ENCODE measurements at regions not wholly inside any gene's neighbourhood (a gene's known extent, or its start where the extent isn't known, plus 50 kb on each side); places are given as distances from the start of the nearest gene placed in this dataset.

- TF ChIP-seq TAF1 (IDR thresholded peaks at IDR 0.05; ENCODE audit: low read depth) (no peak), ZBTB7A (IDR thresholded peaks at IDR 0.05; ENCODE audit: low read depth) (no peak), RAD21 (IDR thresholded peaks at IDR 0.05; ENCODE audit: low read depth) (no peak), NFIC (IDR thresholded peaks at IDR 0.05) (no peak), CREB1 (IDR thresholded peaks at IDR 0.05; ENCODE audit: low read depth) (no peak), REST (IDR thresholded peaks at IDR 0.05; ENCODE audit: low read depth) (no peak), TCF12 (IDR thresholded peaks at IDR 0.05; ENCODE audit: low read depth) (no peak), YY1 (IDR thresholded peaks at IDR 0.05; ENCODE audit: low read depth) (no peak), MAX (IDR thresholded peaks at IDR 0.05) (no peak), TEAD4 (IDR thresholded peaks at IDR 0.05) (no peak), EGR1 (IDR thresholded peaks at IDR 0.05) (no peak), EP300 (IDR thresholded peaks at IDR 0.05; ENCODE audit: borderline replicate concordance) (no peak), CEBPB (IDR thresholded peaks at IDR 0.05) (no peak), USF1 (IDR thresholded peaks at IDR 0.05) (no peak)
Observed at GRCh38 chr13:97082461-97083207, 88.4 kb upstream of the OXGR1 start.

GRCh38 chr13:97091196-97091595 lies 96.9 kb upstream of the OXGR1 start:
- TF ChIP-seq CREB1 (IDR thresholded peaks at IDR 0.05; ENCODE audit: low read depth) = no peak
- no peak for TF ChIP-seq EP300 (IDR thresholded peaks at IDR 0.05; ENCODE audit: borderline replicate concordance)
- TF ChIP-seq TEAD4 (IDR thresholded peaks at IDR 0.05) = no peak
- TF ChIP-seq RAD21 (IDR thresholded peaks at IDR 0.05; ENCODE audit: low read depth) = no peak

GRCh38 chr13:97100821-97101220 lies 106.5 kb upstream of the OXGR1 start:
- TF ChIP-seq TAF1 (IDR thresholded peaks at IDR 0.05; ENCODE audit: low read depth) (no peak), NFIC (IDR thresholded peaks at IDR 0.05) (no peak), RAD21 (IDR thresholded peaks at IDR 0.05; ENCODE audit: low read depth) (no peak), CREB1 (IDR thresholded peaks at IDR 0.05; ENCODE audit: low read depth) (no peak), REST (IDR thresholded peaks at IDR 0.05; ENCODE audit: low read depth) (no peak), MAX (IDR thresholded peaks at IDR 0.05) (no peak), ZBTB7A (IDR thresholded peaks at IDR 0.05; ENCODE audit: low read depth) (no peak), YY1 (IDR thresholded peaks at IDR 0.05; ENCODE audit: low read depth) (no peak)

GRCh38 chr13:97101912-97102708 lies 107.8 kb upstream of the OXGR1 start:
- TF ChIP-seq TAF1 (IDR thresholded peaks at IDR 0.05; ENCODE audit: low read depth) (no peak), NFIC (IDR thresholded peaks at IDR 0.05) (no peak)

GRCh38 chr13:97106323-97106722 lies 112.0 kb upstream of the OXGR1 start:
- TF ChIP-seq MAX (IDR thresholded peaks at IDR 0.05) (no peak), USF1 (IDR thresholded peaks at IDR 0.05) (no peak), TAF1 (IDR thresholded peaks at IDR 0.05; ENCODE audit: low read depth) (no peak), CEBPB (IDR thresholded peaks at IDR 0.05) (no peak), TCF12 (IDR thresholded peaks at IDR 0.05; ENCODE audit: low read depth) (no peak), TEAD4 (IDR thresholded peaks at IDR 0.05) (no peak), CREB1 (IDR thresholded peaks at IDR 0.05; ENCODE audit: low read depth) (no peak), NFIC (IDR thresholded peaks at IDR 0.05) (no peak), RAD21 (IDR thresholded peaks at IDR 0.05; ENCODE audit: low read depth) (no peak), YY1 (IDR thresholded peaks at IDR 0.05; ENCODE audit: low read depth) (no peak), ZBTB7A (IDR thresholded peaks at IDR 0.05; ENCODE audit: low read depth) (no peak), FOXM1 (IDR thresholded peaks at IDR 0.05; ENCODE audit: borderline replicate concordance, low read depth) (no peak)

All from Ishikawa (cell line).